ENCODE measurements at regions not wholly inside any gene's neighbourhood (a gene's known extent, or its start where the extent isn't known, plus 50 kb on each side); places are given as distances from the start of the nearest gene placed in this dataset.
"Not testable (repeated sequence)": the region's sequence is repeated elsewhere in the genome, so short reads cannot be mapped to it uniquely, and the experiment has no call there.

- DNase-seq (ENCODE audit: extremely low spot score, unreplicated experiment) = no peak
Observed at GRCh38 chr6:866316-866715, 173.4 kb upstream of the EXOC2 start.

GRCh38 chr6:865846-866245, 172.9 kb upstream of the EXOC2 start:
- Mint-ChIP-seq H3K4me1 (ENCODE audit: unreplicated experiment) (no peaks in the 10 kb centered on the region), H3K36me3 (ENCODE audit: unreplicated experiment) (no peaks in the 10 kb centered on the region), H3K27me3 (ENCODE audit: unreplicated experiment) (no peaks in the 10 kb centered on the region), H3K4me3 (ENCODE audit: unreplicated experiment) (no peak overlapping the region), H3K9me3 (ENCODE audit: unreplicated experiment) (no peaks in the 10 kb centered on the region), H3K27ac (ENCODE audit: unreplicated experiment) (no peak overlapping the region)
- no peak for DNase-seq (ENCODE audit: extremely low spot score, unreplicated experiment)
- no peak for TF ChIP-seq CTCF (IDR thresholded peaks at IDR 0.05)

More at GRCh38 chr6:866316-866715, 173.4 kb upstream of the EXOC2 start:
- Mint-ChIP-seq H3K4me3 (ENCODE audit: unreplicated experiment) (no peak overlapping the region), H3K36me3 (ENCODE audit: unreplicated experiment) (no peaks in the 10 kb centered on the region), H3K27ac (ENCODE audit: unreplicated experiment) (no peak overlapping the region), H3K27me3 (ENCODE audit: unreplicated experiment) (no peaks in the 10 kb centered on the region), H3K9me3 (ENCODE audit: unreplicated experiment) (no peaks in the 10 kb centered on the region), H3K4me1 (ENCODE audit: unreplicated experiment) (no peaks in the 10 kb centered on the region)
- TF ChIP-seq CTCF (IDR thresholded peaks at IDR 0.05) = no peak

GRCh38 chr6:863831-864230, 170.9 kb upstream of the EXOC2 start:
- Mint-ChIP-seq H3K4me3 (ENCODE audit: unreplicated experiment) (no peak overlapping the region), H3K9me3 (ENCODE audit: unreplicated experiment) (no peaks in the 10 kb centered on the region), H3K27me3 (ENCODE audit: unreplicated experiment) (no peaks in the 10 kb centered on the region), H3K27ac (ENCODE audit: unreplicated experiment) (no peak overlapping the region), H3K4me1 (ENCODE audit: unreplicated experiment) (no peaks in the 10 kb centered on the region), H3K36me3 (ENCODE audit: unreplicated experiment) (no peaks in the 10 kb centered on the region)
- DNase-seq (ENCODE audit: extremely low spot score, unreplicated experiment) = no peak
- no peak for TF ChIP-seq CTCF (IDR thresholded peaks at IDR 0.05)

GRCh38 chr6:863127-863526, 170.2 kb upstream of the EXOC2 start:
- DNase-seq (ENCODE audit: extremely low spot score, unreplicated experiment); H3K27ac Mint-ChIP-seq (ENCODE audit: unreplicated experiment); H3K36me3 Mint-ChIP-seq (ENCODE audit: unreplicated experiment); H3K4me1 Mint-ChIP-seq (ENCODE audit: unreplicated experiment); H3K4me3 Mint-ChIP-seq (ENCODE audit: unreplicated experiment); H3K9me3 Mint-ChIP-seq (ENCODE audit: unreplicated experiment); H3K27me3 Mint-ChIP-seq (ENCODE audit: unreplicated experiment): not testable (repeated sequence)

- Mint-ChIP-seq H3K9me3 (ENCODE audit: unreplicated experiment) (no peaks in the 10 kb centered on the region), H3K27ac (ENCODE audit: unreplicated experiment) (no peak overlapping the region), H3K4me3 (ENCODE audit: unreplicated experiment) (no peak overlapping the region), H3K27me3 (ENCODE audit: unreplicated experiment) (no peaks in the 10 kb centered on the region), H3K4me1 (ENCODE audit: unreplicated experiment) (no peaks in the 10 kb centered on the region), H3K36me3 (ENCODE audit: unreplicated experiment) (no peaks in the 10 kb centered on the region)
- no peak for DNase-seq (ENCODE audit: extremely low spot score, unreplicated experiment)
- no peak for TF ChIP-seq CTCF (IDR thresholded peaks at IDR 0.05)
Observed at GRCh38 chr6:859936-860335, 167.0 kb upstream of the EXOC2 start.

All from osteocyte (in vitro differentiated cells).